Natural killer cell (primary cell): ENCODE measurements at regions not wholly inside any gene's neighbourhood (a gene's known extent, or its start where the extent isn't known, plus 50 kb on each side); places are given as distances from the start of the nearest gene placed in this dataset.
A peak's percentile ranks its signal among the peaks of the same experiment; 100 is the strongest.

Experiments
- ATAC-seq, 3 donors: fragments of 150-1000 bp in 2 of 3; fragments of 200-7000 bp in 1 of 3; cut with Tn5 transposase; 1 replicate in 1 of 3; 2 replicates in 2 of 3; pipeline ENCODE4 v1.10.0; 2021; ENCODE audit warnings: mild to moderate bottlenecking in 2 of 3, moderate library complexity in 2 of 3
- DNase-seq, 2 donors: peaks; one replicate each; pipeline versions ENCODE4 v3.0.0 to v3.0.0-alpha.2; 2013 to 2021; ENCODE audit warnings: mixed read lengths in 1 of 2
- H3K27ac ChIP-seq: one replicate; pipeline ENCODE4 v1.5.1; 2013; ENCODE audit warnings: mild to moderate bottlenecking, low read length
- H3K27me3 ChIP-seq: one replicate; pipeline ENCODE4 v1.6.1; 2013; ENCODE audit warnings: low read length; ENCODE audit not compliant: control insufficient read depth, insufficient read depth
- H3K36me3 ChIP-seq: one replicate; pipeline ENCODE4 v1.6.1; 2013; ENCODE audit warnings: low read length; ENCODE audit not compliant: control insufficient read depth, insufficient read depth
- H3K4me1 ChIP-seq: one replicate; pipeline ENCODE4 v1.6.1; 2013; ENCODE audit warnings: low read length; ENCODE audit not compliant: control insufficient read depth, insufficient read depth
- H3K4me3 ChIP-seq: one replicate; pipeline ENCODE4 v1.5.1; 2013; ENCODE audit warnings: low read length
- H3K9me3 ChIP-seq: one replicate; pipeline ENCODE4 v1.6.1; 2013; ENCODE audit warnings: low read length; ENCODE audit not compliant: control insufficient read depth, insufficient read depth
- H3K27ac Mint-ChIP-seq, 2 donors: one replicate each; pipeline ENCODE4 v1.8.0; 2022; ENCODE audit warnings: mild to moderate bottlenecking in 2 of 2, mixed read lengths in 2 of 2, moderate library complexity in 1 of 2
- H3K27me3 Mint-ChIP-seq, 2 donors: one replicate each; pipeline ENCODE4 v1.8.0; 2022; ENCODE audit warnings: low read depth in 2 of 2, mixed read lengths in 2 of 2
- H3K36me3 Mint-ChIP-seq: one replicate; pipeline ENCODE4 v1.8.0; 2022; ENCODE audit warnings: mixed read lengths
- H3K4me1 Mint-ChIP-seq, 2 donors: one replicate each; pipeline ENCODE4 v1.8.0; 2022; ENCODE audit warnings: mixed read lengths in 2 of 2
- H3K4me3 Mint-ChIP-seq: one replicate; pipeline ENCODE4 v1.8.0; 2022; ENCODE audit warnings: mild to moderate bottlenecking, moderate library complexity, mixed read lengths
- H3K9me3 Mint-ChIP-seq, 2 donors: one replicate each; pipeline ENCODE4 v1.8.0; 2022; ENCODE audit warnings: mixed read lengths in 2 of 2
- CTCF ChIP-seq: fragments of 200-600 bp; IDR thresholded peaks from one replicate; pipeline ENCODE4 v1.8.0; 2022; ENCODE audit warnings: antibody characterized with exemption
- WGBS: methylation state at CpG from one replicate; pipeline ENCODE4 v1.1.7; 2013; ENCODE audit warnings: missing lambda C conversion rate; ENCODE audit not compliant: insufficient coverage; 5-methylcytosine and 5-hydroxymethylcytosine counted together
- intact Hi-C: fragments of 100-400 bp; cut with micrococcal nuclease; formaldehyde crosslinking; loops from one replicate; pipeline ENCODE4 v1.14.2; 2022

GRCh38 chr6:7042056-7042653 lies 65.6 kb upstream of the RREB1 start:
- DNase-seq (peak in 1 of 2 donors; percentile 17), ATAC-seq (no peak)
- Mint-ChIP-seq H3K9me3 (no peaks in the 10 kb centered on the region), H3K27ac (peak overlapping the region in 1 of 2 donors; percentile 20), H3K4me3 (no peak overlapping the region), H3K4me1 (peaks cover 9 to 16% of the 10 kb centered on the region in 2 donors), H3K36me3 (no peaks in the 10 kb centered on the region), H3K27me3 (no peaks in the 10 kb centered on the region)
- whole genome bisulfite sequencing = 58% methylated on average over 12 of the region's 12 CpGs
- Histone ChIP-seq H3K27ac (no peak overlapping the region), H3K36me3 (no peaks in the 10 kb centered on the region), H3K9me3 (no peaks in the 10 kb centered on the region), H3K4me3 (no peak overlapping the region), H3K27me3 (no peaks in the 10 kb centered on the region), H3K4me1 (peaks cover 6% of the 10 kb centered on the region)
- intact Hi-C loops = no loop called here
- TF ChIP-seq CTCF = no peak

DNA sequence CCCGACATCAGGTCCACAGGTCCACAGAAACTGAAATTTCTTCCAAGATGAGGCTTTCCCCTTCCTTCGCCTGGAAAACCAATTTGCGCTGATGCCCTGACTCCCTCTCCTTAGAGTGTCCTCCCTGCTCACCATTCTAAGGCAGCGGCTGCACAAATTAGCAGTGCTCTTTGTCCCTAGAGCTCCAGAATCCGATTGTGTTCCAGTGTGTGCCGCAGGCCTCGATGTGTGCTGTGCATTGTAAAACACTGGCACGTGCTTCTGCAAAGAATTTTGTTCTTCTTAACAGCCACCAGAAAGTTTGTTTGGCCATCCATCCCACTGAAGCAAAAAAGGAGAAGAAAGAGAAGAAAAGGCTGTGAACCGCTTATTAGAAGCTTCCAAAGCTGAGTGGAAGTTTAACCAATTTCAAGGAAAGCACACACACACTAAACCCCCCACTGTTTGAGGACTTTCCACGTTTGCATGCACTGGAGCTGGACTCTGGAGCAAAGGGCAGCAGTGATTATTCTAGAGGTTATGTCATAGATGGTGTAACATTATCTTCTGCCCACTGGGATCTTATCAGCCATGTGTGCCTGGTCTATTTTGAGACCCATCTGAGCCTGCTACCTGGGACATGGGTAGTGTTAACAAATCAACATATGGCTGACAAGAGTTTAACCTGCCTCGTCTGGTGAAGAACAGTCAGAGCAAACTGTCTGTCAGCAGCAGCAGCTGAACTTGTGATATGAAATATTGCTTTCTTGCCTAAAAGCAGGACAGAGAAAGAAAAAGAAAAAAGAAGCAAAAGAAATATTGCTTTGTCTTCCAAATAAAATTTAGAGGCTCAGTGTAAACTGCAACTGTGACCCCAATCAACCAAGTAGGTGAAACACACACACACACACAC lies 64.9 kb upstream of the RREB1 start:
- H3K9me3 ChIP-seq = no peaks in the 10 kb centered on the region
- H3K36me3 ChIP-seq = no peaks in the 10 kb centered on the region
- 92% methylated on average over 10 of the region's 11 CpGs for WGBS
- H3K27me3 ChIP-seq = no peaks in the 10 kb centered on the region
- Mint-ChIP-seq H3K4me3 (no peak overlapping the region), H3K9me3 (no peaks in the 10 kb centered on the region), H3K4me1 (peaks cover 9 to 16% of the 10 kb centered on the region in 2 donors), H3K27ac (no peak overlapping the region), H3K27me3 (no peaks in the 10 kb centered on the region), H3K36me3 (no peaks in the 10 kb centered on the region)
- ATAC-seq = no peak
- peaks cover 6% of the 10 kb centered on the region for H3K4me1 ChIP-seq
- TF ChIP-seq CTCF = no peak
- DNase-seq = no peak
- intact Hi-C loops = no loop called here
- no peak overlapping the region for H3K4me3 ChIP-seq
- H3K27ac ChIP-seq = no peak overlapping the region

DNA sequence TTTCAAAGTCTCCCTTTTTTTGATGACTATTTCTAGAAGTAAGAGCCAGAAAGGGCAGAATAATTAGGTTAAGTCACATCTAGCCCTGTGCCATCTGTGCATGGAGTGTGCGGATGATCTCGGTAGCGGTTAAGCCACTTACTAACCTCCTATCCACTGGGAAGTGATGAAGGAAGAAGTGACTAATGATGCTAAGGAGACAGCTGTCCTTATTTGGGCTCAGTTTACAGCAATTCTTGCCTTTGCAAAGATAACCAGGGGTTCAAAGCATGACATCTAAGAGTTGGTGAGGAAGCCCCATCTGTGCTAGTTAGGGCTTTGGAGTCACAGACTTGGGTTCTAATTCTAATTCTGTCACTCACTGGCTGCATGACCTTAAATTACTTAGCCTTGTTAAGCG lies 62.4 kb upstream of the RREB1 start:
- no peak overlapping the region for H3K4me3 ChIP-seq
- Mint-ChIP-seq H3K27me3 (no peaks in the 10 kb centered on the region), H3K27ac (no peak overlapping the region), H3K4me1 (peaks cover 9 to 16% of the 10 kb centered on the region in 2 donors), H3K4me3 (no peak overlapping the region), H3K9me3 (no peaks in the 10 kb centered on the region), H3K36me3 (no peaks in the 10 kb centered on the region)
- H3K36me3 ChIP-seq = no peaks in the 10 kb centered on the region
- intact Hi-C loops = no loop called here
- H3K4me1 ChIP-seq = peaks cover 6% of the 10 kb centered on the region
- H3K27ac ChIP-seq = no peak overlapping the region
- no CpG with 5 or more reads among the region's 4 CpGs for WGBS
- no peak for TF ChIP-seq CTCF
- no peaks in the 10 kb centered on the region for H3K9me3 ChIP-seq
- no peaks in the 10 kb centered on the region for H3K27me3 ChIP-seq
- DNase-seq (no peak), ATAC-seq (no peak)
